GM12872 (cell line): ENCODE measurements at regions not wholly inside any gene's neighbourhood (a gene's known extent, or its start where the extent isn't known, plus 50 kb on each side); places are given as distances from the start of the nearest gene placed in this dataset.

Source experiments
- CTCF ChIP-seq: IDR thresholded peaks from 3 replicates; pipeline ENCODE4 v1.5.1; 2011; ENCODE audit warnings: low read depth, mild to moderate bottlenecking, low read length, moderate library complexity; ENCODE audit not compliant: insufficient read depth

GRCh38 chr3:153043729-153044328 lies 118.2 kb upstream of the RAP2B start:
- no peak for TF ChIP-seq CTCF

- TF ChIP-seq CTCF = no peak
Observed at GRCh38 chr3:153045150-153045549, 116.9 kb upstream of the RAP2B start.

- TF ChIP-seq CTCF = no peak
Observed at GRCh38 chr3:153050978-153051377, 111.0 kb upstream of the RAP2B start.

GRCh38 chr3:153051427-153052095 lies 110.5 kb upstream of the RAP2B start:
- TF ChIP-seq CTCF = no peak

GRCh38 chr3:153052096-153052460 lies 109.9 kb upstream of the RAP2B start:
- no peak for TF ChIP-seq CTCF

GRCh38 chr3:153055217-153055616 lies 106.8 kb upstream of the RAP2B start:
- TF ChIP-seq CTCF = no peak

- no peak for TF ChIP-seq CTCF
Observed at GRCh38 chr3:153055779-153056178, 106.2 kb upstream of the RAP2B start.
